ENCODE measurements at regions not wholly inside any gene's neighbourhood (a gene's known extent, or its start where the extent isn't known, plus 50 kb on each side); places are given as distances from the start of the nearest gene placed in this dataset.
"Not testable (repeated sequence)": the region's sequence is repeated elsewhere in the genome, so short reads cannot be mapped to it uniquely, and the experiment has no call there.

- DNase-seq (ENCODE audit: extremely low read depth in 1 of 2, low read depth in 1 of 2) = no peak
Observed at GRCh38 chr21:35510957-35511695, 462.0 kb upstream of the RUNX1 start.

- no peak for DNase-seq (ENCODE audit: extremely low read depth in 1 of 2, low read depth in 1 of 2)
Observed at GRCh38 chr21:35510294-35510693, 461.2 kb upstream of the RUNX1 start.

GRCh38 chr21:35509001-35509704 is 460.1 kb upstream of the RUNX1 start:
- no peak for DNase-seq (ENCODE audit: extremely low read depth in 1 of 2, low read depth in 1 of 2)

- peak in 1 of 2 donors; percentile 20 for DNase-seq (ENCODE audit: extremely low read depth in 1 of 2, low read depth in 1 of 2)
Observed at GRCh38 chr21:35508139-35508888, 459.2 kb upstream of the RUNX1 start.

GRCh38 chr21:35507181-35507759 is 458.2 kb upstream of the RUNX1 start:
- no peak for DNase-seq (ENCODE audit: extremely low read depth in 1 of 2, low read depth in 1 of 2)

- no peak for DNase-seq (ENCODE audit: extremely low read depth in 1 of 2, low read depth in 1 of 2)
Observed at GRCh38 chr21:35506771-35507170, 457.7 kb upstream of the RUNX1 start.

GRCh38 chr21:35506352-35506751 is 457.2 kb upstream of the RUNX1 start:
- DNase-seq (ENCODE audit: extremely low read depth in 1 of 2, low read depth in 1 of 2) = no peak

- DNase-seq (ENCODE audit: extremely low read depth in 1 of 2, low read depth in 1 of 2) = no peak
Observed at GRCh38 chr21:35504951-35505466, 455.9 kb upstream of the RUNX1 start.

GRCh38 chr21:35504277-35504676 is 455.2 kb upstream of the RUNX1 start:
- DNase-seq (ENCODE audit: extremely low read depth in 1 of 2, low read depth in 1 of 2) = no peak

- DNase-seq (ENCODE audit: extremely low read depth in 1 of 2, low read depth in 1 of 2) = no peak
Observed at GRCh38 chr21:35503671-35504070, 454.6 kb upstream of the RUNX1 start.

- no peak for DNase-seq (ENCODE audit: extremely low read depth in 1 of 2, low read depth in 1 of 2)
Observed at GRCh38 chr21:35502821-35503220, 453.7 kb upstream of the RUNX1 start.

- DNase-seq (ENCODE audit: extremely low read depth in 1 of 2, low read depth in 1 of 2) = not testable (repeated sequence)
Observed at GRCh38 chr21:35497522-35497921, 448.4 kb upstream of the RUNX1 start.

- no peak for DNase-seq (ENCODE audit: extremely low read depth in 1 of 2, low read depth in 1 of 2)
Observed at GRCh38 chr21:35491920-35492678, 443.0 kb upstream of the RUNX1 start.

- no peak for DNase-seq (ENCODE audit: extremely low read depth in 1 of 2, low read depth in 1 of 2)
Observed at GRCh38 chr21:35491114-35491513, 442.0 kb upstream of the RUNX1 start.

- DNase-seq (ENCODE audit: extremely low read depth in 1 of 2, low read depth in 1 of 2) = no peak
Observed at GRCh38 chr21:35489389-35489980, 440.4 kb upstream of the RUNX1 start.

- DNase-seq (ENCODE audit: extremely low read depth in 1 of 2, low read depth in 1 of 2) = no peak
Observed at GRCh38 chr21:35488946-35489345, 439.8 kb upstream of the RUNX1 start.

- no peak for DNase-seq (ENCODE audit: extremely low read depth in 1 of 2, low read depth in 1 of 2)
Observed at GRCh38 chr21:35485364-35485763, 436.3 kb upstream of the RUNX1 start.

- DNase-seq (ENCODE audit: extremely low read depth in 1 of 2, low read depth in 1 of 2) = no peak
Observed at GRCh38 chr21:35484851-35485250, 435.7 kb upstream of the RUNX1 start.

- DNase-seq (ENCODE audit: extremely low read depth in 1 of 2, low read depth in 1 of 2) = no peak
Observed at GRCh38 chr21:35484032-35484431, 434.9 kb upstream of the RUNX1 start.

Measured in stimulated activated CD8-positive, alpha-beta memory T cell treated with anti-CD3 and anti-CD28 coated beads, Interleukin-7, amount 100 ng/mL, for 48 hours (primary cell).